ENCODE measurements at regions not wholly inside any gene's neighbourhood (a gene's known extent, or its start where the extent isn't known, plus 50 kb on each side); places are given as distances from the start of the nearest gene placed in this dataset.
A peak's percentile ranks its signal among the peaks of the same experiment; 100 is the strongest.
"Not testable (repeated sequence)": the region's sequence is repeated elsewhere in the genome, so short reads cannot be mapped to it uniquely, and the experiment has no call there.

GRCh38 chr14:101634850-101635748 is 73.8 kb downstream of the DIO3 start:
- peak; percentile 1 for DNase-seq (ENCODE audit: low read depth)

- DNase-seq (ENCODE audit: low read depth): peak; percentile 37
Measured at GRCh38 chr14:101635749-101636560, 74.7 kb downstream of the DIO3 start.

GRCh38 chr14:101639241-101639833 is 78.0 kb downstream of the DIO3 start:
- DNase-seq (ENCODE audit: low read depth): no peak

GRCh38 chr14:101643651-101644050 is 82.4 kb downstream of the DIO3 start:
- no peak for DNase-seq (ENCODE audit: low read depth)

- DNase-seq (ENCODE audit: low read depth): no peak
Measured at GRCh38 chr14:101654051-101654450, 92.8 kb downstream of the DIO3 start.

- DNase-seq (ENCODE audit: low read depth): no peak
Measured at GRCh38 chr14:101657372-101657771, 96.1 kb downstream of the DIO3 start.

- peak; percentile 24 for DNase-seq (ENCODE audit: low read depth)
Measured at GRCh38 chr14:101665478-101666078, 95.9 kb upstream of the PPP2R5C start.

- DNase-seq (ENCODE audit: low read depth): no peak
Measured at GRCh38 chr14:101666264-101666663, 95.2 kb upstream of the PPP2R5C start.

GRCh38 chr14:101669629-101670028 is 91.9 kb upstream of the PPP2R5C start:
- DNase-seq (ENCODE audit: low read depth): no peak

- no peak for DNase-seq (ENCODE audit: low read depth)
Measured at GRCh38 chr14:101673873-101674272, 87.6 kb upstream of the PPP2R5C start.

- not testable (repeated sequence) for DNase-seq (ENCODE audit: low read depth)
Measured at GRCh38 chr14:101675835-101676234, 85.7 kb upstream of the PPP2R5C start.

- not testable (repeated sequence) for DNase-seq (ENCODE audit: low read depth)
Measured at GRCh38 chr14:101677912-101678327, 83.6 kb upstream of the PPP2R5C start.

- DNase-seq (ENCODE audit: low read depth): no peak
Measured at GRCh38 chr14:101681795-101682194, 79.7 kb upstream of the PPP2R5C start.

- no peak for DNase-seq (ENCODE audit: low read depth)
Measured at GRCh38 chr14:101683365-101683764, 78.1 kb upstream of the PPP2R5C start.

GRCh38 chr14:101687756-101688546 is 73.6 kb upstream of the PPP2R5C start:
- DNase-seq (ENCODE audit: low read depth): no peak

- DNase-seq (ENCODE audit: low read depth): no peak
Measured at GRCh38 chr14:101689039-101689501, 72.4 kb upstream of the PPP2R5C start.

GRCh38 chr14:101689966-101690365 is 71.5 kb upstream of the PPP2R5C start:
- DNase-seq (ENCODE audit: low read depth): not testable (repeated sequence)

GRCh38 chr14:101695659-101696058 is 65.8 kb upstream of the PPP2R5C start:
- no peak for DNase-seq (ENCODE audit: low read depth)

- DNase-seq (ENCODE audit: low read depth): no peak
Measured at GRCh38 chr14:101704140-101704539, 57.4 kb upstream of the PPP2R5C start.

GRCh38 chr14:101705733-101706508 is 55.6 kb upstream of the PPP2R5C start:
- no peak for DNase-seq (ENCODE audit: low read depth)
